Bronchial epithelial cell (primary cell): ENCODE measurements at regions not wholly inside any gene's neighbourhood (a gene's known extent, or its start where the extent isn't known, plus 50 kb on each side); places are given as distances from the start of the nearest gene placed in this dataset.

ENCODE experiments used
- DNase-seq: peaks from one replicate; pipeline ENCODE4 v3.0.0-alpha.2; 2010; ENCODE audit warnings: low read depth
- FAIRE-seq: peaks from 2 replicates; lab custom pipeline; 2011; peaks lifted over from hg19 to GRCh38; lab: Jason Lieb, UNC
- H3K27me3 ChIP-seq: 2 replicates; pipeline ENCODE4 v1.5.1; 2011; ENCODE audit warnings: low read length; ENCODE audit not compliant: control insufficient read depth, insufficient read depth
- H3K36me3 ChIP-seq: 2 replicates; pipeline ENCODE4 v1.5.1; 2011; ENCODE audit warnings: low read length; ENCODE audit not compliant: control insufficient read depth, insufficient read depth
- H3K4me3 ChIP-seq: 2 replicates; pipeline ENCODE4 v1.5.1; 2011; ENCODE audit warnings: mild to moderate bottlenecking, low read depth, low read length, control low read depth
- CTCF ChIP-seq: IDR thresholded peaks from 2 replicates; pipeline ENCODE4 v1.5.1; 2011; ENCODE audit warnings: mild to moderate bottlenecking, moderate library complexity, low read length, control low read depth, inconsistent platforms; ENCODE audit not compliant: insufficient read depth, severe bottlenecking

DNA sequence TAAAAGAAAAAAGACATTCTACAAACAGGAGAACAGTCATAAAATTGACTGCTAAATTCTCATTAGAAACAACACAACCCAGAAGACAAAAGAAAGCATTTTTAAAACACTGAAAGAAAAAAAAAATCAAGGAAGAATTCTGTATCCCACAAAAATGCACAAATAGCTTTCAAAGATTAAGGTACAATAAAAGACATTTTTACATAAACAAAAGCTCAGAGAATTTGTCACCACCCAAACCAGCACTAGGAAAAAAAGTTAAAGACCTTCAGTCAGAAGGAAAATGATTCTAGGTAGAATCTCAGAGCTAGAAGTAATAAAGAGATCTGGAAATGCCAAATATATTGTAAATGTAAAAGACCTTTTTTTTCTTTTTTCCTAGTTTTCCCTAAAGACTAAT, 252.4 kb downstream of the CLIC5 start:
- Histone ChIP-seq H3K27me3 (no peaks in the 10 kb centered on the region), H3K4me3 (no peak overlapping the region), H3K36me3 (no peaks in the 10 kb centered on the region)
- TF ChIP-seq CTCF, result no peak
- FAIRE-seq, result no peak
- DNase-seq, result no peak

- TF ChIP-seq CTCF, result no peak
- no peaks in the 10 kb centered on the region for H3K27me3 ChIP-seq
- no peak overlapping the region for H3K4me3 ChIP-seq
- DNase-seq (no peak), FAIRE-seq (no peak)
- no peaks in the 10 kb centered on the region for H3K36me3 ChIP-seq
Measured at GRCh38 chr6:45759472-45759810, 256.2 kb downstream of the CLIC5 start.

DNA sequence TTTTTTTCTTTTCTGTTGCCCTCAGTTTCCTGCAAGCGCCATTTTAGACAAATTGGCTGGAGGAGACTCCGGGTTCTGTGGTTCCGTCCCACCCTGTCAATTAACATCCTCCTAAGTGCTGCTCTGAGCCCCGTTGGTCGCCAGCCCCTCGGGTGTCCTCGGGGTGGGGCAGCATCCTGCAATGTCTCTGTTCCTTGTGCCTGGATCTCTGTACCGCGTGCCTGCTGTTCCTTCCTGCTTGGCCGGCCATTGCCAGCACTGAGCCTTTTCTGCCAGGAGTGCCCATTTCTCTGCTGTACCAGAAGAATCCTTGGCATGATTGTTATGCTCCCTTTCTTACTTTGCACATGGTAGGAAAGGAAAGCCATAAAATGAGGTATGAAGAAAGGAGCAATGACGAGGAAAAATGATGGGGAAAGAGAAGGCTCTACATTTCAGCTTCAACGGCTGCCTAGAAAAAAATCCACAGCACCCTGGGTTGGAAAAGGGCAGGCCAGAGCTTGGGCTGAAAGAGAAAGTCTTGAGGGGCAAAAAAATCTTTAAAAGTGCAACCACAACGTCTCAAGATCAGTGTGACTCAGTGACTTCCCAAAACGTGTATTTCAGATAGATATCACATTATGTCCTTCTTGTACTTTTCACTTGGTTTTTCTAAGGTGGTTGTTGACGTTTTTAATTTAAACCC, 256.7 kb downstream of the CLIC5 start:
- H3K4me3 ChIP-seq, result no peak overlapping the region
- TF ChIP-seq CTCF, result no peak
- FAIRE-seq, result no peak
- no peaks in the 10 kb centered on the region for H3K36me3 ChIP-seq
- no peak for DNase-seq
- H3K27me3 ChIP-seq, result peaks cover 2% of the 10 kb centered on the region

DNA sequence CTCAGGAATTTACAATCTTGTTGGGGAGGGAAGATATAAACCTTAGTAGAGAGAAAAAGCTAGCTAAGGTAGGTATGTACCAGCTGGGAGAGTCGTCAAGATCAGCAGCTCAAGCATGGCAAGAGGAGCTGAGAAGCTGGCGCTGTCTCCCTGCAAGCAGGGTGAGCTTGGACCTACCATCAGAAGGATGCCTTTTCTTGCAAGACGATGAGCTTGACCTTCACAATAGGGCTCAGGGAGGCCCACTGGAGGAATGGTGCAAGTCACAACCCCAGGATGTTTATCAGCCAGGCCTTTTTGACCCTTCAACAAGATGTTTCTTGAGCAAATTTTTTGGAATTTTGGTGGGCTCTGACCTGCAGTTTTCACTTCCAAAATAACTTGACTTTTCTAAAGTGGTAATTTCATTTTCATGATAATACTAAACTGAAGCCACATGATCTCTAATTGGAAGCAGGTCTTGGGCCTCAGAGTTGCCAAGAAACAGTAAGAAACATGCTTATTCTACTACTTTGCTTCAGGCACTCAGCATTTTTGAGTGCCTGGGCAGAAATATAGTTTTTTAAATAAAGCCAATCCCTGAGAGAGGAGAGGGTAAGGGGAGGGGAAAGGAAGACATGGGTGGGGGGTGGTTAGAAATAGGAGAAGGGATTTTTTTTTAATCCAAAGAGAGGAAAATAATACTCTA, 258.1 kb downstream of the CLIC5 start:
- Histone ChIP-seq H3K36me3 (no peaks in the 10 kb centered on the region), H3K27me3 (peaks cover 2% of the 10 kb centered on the region), H3K4me3 (no peak overlapping the region)
- TF ChIP-seq CTCF, result no peak
- DNase-seq (no peak), FAIRE-seq (no peak)

DNA sequence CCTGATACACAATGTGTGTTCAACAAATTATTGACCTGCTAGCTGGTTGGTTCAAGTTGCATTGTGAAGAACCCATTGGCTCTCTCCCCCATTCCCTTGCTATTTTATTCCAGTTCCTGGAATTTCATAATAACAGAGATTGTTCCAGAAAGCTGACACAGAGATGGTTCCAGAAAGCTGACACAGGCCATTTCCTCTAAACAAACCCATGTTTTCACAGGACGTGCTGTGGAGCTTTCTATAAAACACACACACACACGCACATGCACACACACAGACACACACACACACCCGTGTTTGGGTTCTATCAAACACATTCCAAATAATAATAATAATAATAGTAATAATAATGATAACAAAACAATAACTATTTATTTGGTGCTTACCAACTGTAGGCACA, 259.1 kb downstream of the CLIC5 start:
- no peak overlapping the region for H3K4me3 ChIP-seq
- TF ChIP-seq CTCF, result no peak
- no peaks in the 10 kb centered on the region for H3K36me3 ChIP-seq
- peaks cover 7% of the 10 kb centered on the region for H3K27me3 ChIP-seq
- DNase-seq (no peak), FAIRE-seq (no peak)

- no peak for FAIRE-seq
- Histone ChIP-seq H3K4me3 (no peak overlapping the region), H3K36me3 (no peaks in the 10 kb centered on the region), H3K27me3 (peaks cover 7% of the 10 kb centered on the region)
- TF ChIP-seq CTCF, result no peak
- no peak for DNase-seq
Measured at GRCh38 chr6:45754432-45754831, 261.2 kb downstream of the CLIC5 start.
